GM12873 (cell line): ENCODE measurements at regions not wholly inside any gene's neighbourhood (a gene's known extent, or its start where the extent isn't known, plus 50 kb on each side); places are given as distances from the start of the nearest gene placed in this dataset.

ENCODE experiments used
- CTCF ChIP-seq: IDR thresholded peaks from 2 replicates; pipeline ENCODE4 v1.5.1; 2012; ENCODE audit warnings: low read depth, mild to moderate bottlenecking, moderate library complexity, low read length, control low read depth; ENCODE audit not compliant: insufficient read depth; ENCODE audit errors: missing control alignments

- no peak for TF ChIP-seq CTCF
Measured at GRCh38 chr9:100865648-100866047, 162.9 kb upstream of the PLPPR1 start.

GRCh38 chr9:100869326-100869725, 159.2 kb upstream of the PLPPR1 start:
- TF ChIP-seq CTCF: no peak

GRCh38 chr9:100879884-100880283, 148.6 kb upstream of the PLPPR1 start:
- TF ChIP-seq CTCF: no peak

- no peak for TF ChIP-seq CTCF
Measured at GRCh38 chr9:100880284-100880683, 148.2 kb upstream of the PLPPR1 start.

- no peak for TF ChIP-seq CTCF
Measured at GRCh38 chr9:100884518-100884917, 144.0 kb upstream of the PLPPR1 start.

- TF ChIP-seq CTCF: no peak
Measured at GRCh38 chr9:100890321-100890720, 138.2 kb upstream of the PLPPR1 start.

- no peak for TF ChIP-seq CTCF
Measured at GRCh38 chr9:100911273-100911672, 117.3 kb upstream of the PLPPR1 start.
